K562 (cell line): ENCODE measurements at regions not wholly inside any gene's neighbourhood (a gene's known extent, or its start where the extent isn't known, plus 50 kb on each side); places are given as distances from the start of the nearest gene placed in this dataset.

Experiments
- ARID2 ChIP-seq: fragments of 450-650 bp; IDR thresholded peaks from 2 replicates; pipeline ENCODE4 v1.6.1; 2017; ENCODE audit warnings: antibody characterized with exemption, mild to moderate bottlenecking
- ASH1L ChIP-seq: fragments of 450-650 bp; IDR thresholded peaks from 2 replicates; pipeline ENCODE4 v1.6.1; 2018; ENCODE audit warnings: borderline replicate concordance, mild to moderate bottlenecking, low read depth; ENCODE audit not compliant: partially characterized antibody
- BCL6 ChIP-seq: fragments of 250-450 bp; sonication (Bioruptor Pico); IDR thresholded peaks from 2 replicates; pipeline ENCODE4 v1.4.0; 2020
- ETV5 ChIP-seq: sonication (generic); formaldehyde crosslinking; IDR thresholded peaks from 2 replicates; pipeline ENCODE4 v1.4.0; 2020; ENCODE audit warnings: low read depth, mild to moderate bottlenecking, missing genetic modification reagents
- ILF3 ChIP-seq: fragments of 450-650 bp; IDR thresholded peaks from 2 replicates; pipeline ENCODE4 v1.6.1; 2018; ENCODE audit warnings: antibody characterized with exemption, mild to moderate bottlenecking, moderate library complexity, borderline replicate concordance
- KAT8 ChIP-seq: fragments of 450-650 bp; IDR thresholded peaks from 2 replicates; pipeline ENCODE4 v1.6.1; 2016; ENCODE audit warnings: low read depth, mild to moderate bottlenecking
- KLF10 ChIP-seq: fragments of 250-450 bp; sonication (Bioruptor Pico); IDR thresholded peaks from 2 replicates; pipeline ENCODE4 v1.6.1; 2021; ENCODE audit warnings: matching md5 sums
- MCM2 ChIP-seq: fragments of 450-650 bp; IDR thresholded peaks from 2 replicates; pipeline ENCODE4 v1.6.1; 2017; ENCODE audit warnings: low read depth, mild to moderate bottlenecking
- MED1 ChIP-seq: sonication (generic); formaldehyde crosslinking; IDR thresholded peaks from 2 replicates; pipeline ENCODE4 v1.8.1; 2023; ENCODE audit warnings: missing genetic modification reagents, borderline replicate concordance
- MEF2A ChIP-seq: IDR thresholded peaks from 2 replicates; pipeline ENCODE4 v1.6.1; 2011; ENCODE audit warnings: low read depth, mild to moderate bottlenecking, low read length, moderate library complexity; ENCODE audit not compliant: control insufficient read depth
- MXI1 ChIP-seq: IDR thresholded peaks from 2 replicates; pipeline ENCODE4 v1.6.1; 2011; ENCODE audit warnings: low read depth, mild to moderate bottlenecking, improper control_type of control experiment, low read length
- NFXL1 ChIP-seq: fragments of 450-650 bp; formaldehyde crosslinking; IDR thresholded peaks from 2 replicates; pipeline ENCODE4 v1.4.0; 2021; ENCODE audit warnings: mild to moderate bottlenecking
- POLR2H ChIP-seq: IDR thresholded peaks from 2 replicates; pipeline ENCODE4 v1.6.1; 2016; ENCODE audit warnings: missing genetic modification characterization, low read depth, mild to moderate bottlenecking, control low read depth, missing compliant biosample characterization, moderate library complexity
- RBM25 ChIP-seq: fragments of 200-400 bp; formaldehyde crosslinking; IDR thresholded peaks from 2 replicates; pipeline ENCODE4 v1.6.1; 2018; ENCODE audit warnings: low read length, low read depth, moderate library complexity; ENCODE audit not compliant: severe bottlenecking
- SIRT6 ChIP-seq: IDR thresholded peaks from one replicate; pipeline ENCODE4 v1.6.1; 2012; ENCODE audit warnings: low read depth, mild to moderate bottlenecking, control low read depth, inconsistent platforms, low read length, moderate library complexity
- SMC3 ChIP-seq: conservative IDR thresholded peaks from 2 replicates; pipeline ENCODE4 v1.6.1; 2011; ENCODE audit warnings: low read depth, low read length, improper control_type of control experiment; ENCODE audit not compliant: insufficient read depth
- SRF ChIP-seq, 2 experiments: fragments of 250-450, 450-650 bp in 1 of 2; sonication (Bioruptor Pico) in 1 of 2; sonication (generic) in 1 of 2; formaldehyde crosslinking; IDR thresholded peaks; 2 replicates each; pipeline versions ENCODE4 v1.5.0 to v1.5.1; 2020 to 2022; ENCODE audit warnings: mild to moderate bottlenecking in 1 of 2, missing genetic modification reagents in 1 of 2
- TEAD4 ChIP-seq, 2 experiments: sonication (generic) in 1 of 2; formaldehyde crosslinking in 1 of 2; IDR thresholded peaks; 2 replicates each; pipeline versions ENCODE4 v1.6.1 to v1.8.0; 2012 to 2022; ENCODE audit warnings: borderline replicate concordance in 1 of 2, inconsistent platforms in 1 of 2, low read length in 1 of 2, mild to moderate bottlenecking in 1 of 2, missing genetic modification reagents in 1 of 2
- ZNF707 ChIP-seq: fragments of 250-450 bp; sonication (Bioruptor Pico); conservative IDR thresholded peaks from 2 replicates; pipeline ENCODE4 v1.8.0; 2022; ENCODE audit warnings: inconsistent platforms, mild to moderate bottlenecking, moderate library complexity
- TF ChIP-seq, protein P1 (sequence below): IDR thresholded peaks from 3 replicates; pipeline ENCODE4 v1.6.1; 2011; ENCODE audit warnings: borderline replicate concordance, mild to moderate bottlenecking; ENCODE audit not compliant: insufficient read length, insufficient read depth
- TF ChIP-seq, protein P2 (sequence below), 2 experiments: IDR thresholded peaks; 2 replicates each; pipeline ENCODE4 v1.6.1; 2011; ENCODE audit warnings: borderline replicate concordance in 1 of 2, control low read depth in 1 of 2, low read depth in 1 of 2, low read length in 1 of 2, mild to moderate bottlenecking in 1 of 2, mixed read lengths in 1 of 2, moderate library complexity in 1 of 2; ENCODE audit not compliant: insufficient read depth in 1 of 2, insufficient read length in 1 of 2, poor library complexity in 1 of 2, severe bottlenecking in 1 of 2; ENCODE audit errors: extremely low read depth in 1 of 2

DNA sequence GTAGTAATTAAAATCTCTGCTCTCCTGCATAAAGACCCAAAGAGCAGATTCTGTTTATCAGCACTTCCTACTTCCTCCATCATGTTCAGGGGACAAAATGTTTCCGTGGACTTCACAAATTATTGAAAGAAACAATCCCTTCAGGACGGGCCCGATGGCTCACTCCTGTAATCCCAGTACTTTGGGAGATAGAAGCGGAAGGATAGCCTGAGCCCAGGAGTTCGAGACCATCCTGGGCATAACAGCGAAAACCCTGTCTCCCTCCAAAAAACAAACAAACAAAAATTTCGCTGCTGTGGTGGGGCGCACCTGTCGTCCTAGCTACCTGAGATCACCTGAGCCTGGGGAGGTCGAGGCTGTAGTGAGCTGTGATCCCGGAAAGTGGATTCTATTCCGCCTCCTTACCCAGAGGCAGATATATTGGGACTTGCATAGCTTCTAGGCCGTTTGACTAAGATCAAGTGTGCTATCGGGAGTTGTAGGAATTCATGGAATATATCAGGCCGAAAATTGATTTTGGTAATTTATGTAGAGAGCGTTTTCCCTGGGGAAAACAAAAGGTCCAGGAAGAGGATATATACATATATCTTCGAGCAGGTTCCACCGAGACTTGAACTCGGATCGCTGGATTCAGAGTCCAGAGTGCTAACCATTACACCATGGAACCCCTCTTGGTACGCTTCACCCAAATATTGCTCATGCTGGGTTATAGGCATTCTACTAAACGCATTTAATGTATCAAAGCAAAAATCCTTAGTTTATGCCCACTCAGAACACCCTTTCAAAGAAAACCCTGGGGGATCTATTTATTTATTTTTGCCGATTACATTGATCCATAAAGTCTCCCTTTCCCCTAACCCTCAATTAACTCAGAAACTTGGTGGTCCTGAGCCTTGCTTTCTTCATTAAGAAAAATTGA lies 74.5 kb upstream of the ZNF184 start (continued):
- TF ChIP-seq, protein P1, sequence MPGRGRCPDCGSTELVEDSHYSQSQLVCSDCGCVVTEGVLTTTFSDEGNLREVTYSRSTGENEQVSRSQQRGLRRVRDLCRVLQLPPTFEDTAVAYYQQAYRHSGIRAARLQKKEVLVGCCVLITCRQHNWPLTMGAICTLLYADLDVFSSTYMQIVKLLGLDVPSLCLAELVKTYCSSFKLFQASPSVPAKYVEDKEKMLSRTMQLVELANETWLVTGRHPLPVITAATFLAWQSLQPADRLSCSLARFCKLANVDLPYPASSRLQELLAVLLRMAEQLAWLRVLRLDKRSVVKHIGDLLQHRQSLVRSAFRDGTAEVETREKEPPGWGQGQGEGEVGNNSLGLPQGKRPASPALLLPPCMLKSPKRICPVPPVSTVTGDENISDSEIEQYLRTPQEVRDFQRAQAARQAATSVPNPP: no peak
- no peak for TF ChIP-seq ASH1L
- no peak for TF ChIP-seq SMC3
- no peak for TF ChIP-seq MEF2A
- no peak for TF ChIP-seq KLF10 (CRISPR knock-in tag)
- TF ChIP-seq MCM2: no peak
- no peak for TF ChIP-seq KAT8
- no peak for TF ChIP-seq SIRT6
- no peak for TF ChIP-seq ZNF707
- no peak for TF ChIP-seq MED1 (CRISPR knock-in tag)
- peak; percentile 99 for TF ChIP-seq POLR2H
- no peak for TF ChIP-seq RBM25
- TF ChIP-seq MXI1: no peak
- TF ChIP-seq, protein P2, sequence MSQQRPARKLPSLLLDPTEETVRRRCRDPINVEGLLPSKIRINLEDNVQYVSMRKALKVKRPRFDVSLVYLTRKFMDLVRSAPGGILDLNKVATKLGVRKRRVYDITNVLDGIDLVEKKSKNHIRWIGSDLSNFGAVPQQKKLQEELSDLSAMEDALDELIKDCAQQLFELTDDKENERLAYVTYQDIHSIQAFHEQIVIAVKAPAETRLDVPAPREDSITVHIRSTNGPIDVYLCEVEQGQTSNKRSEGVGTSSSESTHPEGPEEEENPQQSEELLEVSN (IDR thresholded peaks at IDR 0.05; ENCODE audit: borderline replicate concordance in 1 of 2, extremely low read depth in 1 of 2, insufficient read depth in 1 of 2, insufficient read length in 1 of 2, low read depth in 1 of 2, low read length in 1 of 2, poor library complexity in 1 of 2, severe bottlenecking in 1 of 2): no peak
- TF ChIP-seq TEAD4 (IDR thresholded peaks at IDR 0.05; ENCODE audit: low read length): peak; percentile 84
- TF ChIP-seq TEAD4 (CRISPR knock-in tag; IDR thresholded peaks at IDR 0.05; ENCODE audit: borderline replicate concordance): no peak
- no peak for TF ChIP-seq SRF (CRISPR knock-in tag; IDR thresholded peaks at IDR 0.05)
- no peak for TF ChIP-seq ARID2
- no peak for TF ChIP-seq NFXL1
- TF ChIP-seq BCL6 (CRISPR knock-in tag): no peak
- TF ChIP-seq ETV5: no peak
- TF ChIP-seq ILF3: 0 out of 2 replicates have a peak, but pooled peaks have one; percentile 42
